KMS-11 (cell line): ENCODE measurements at regions not wholly inside any gene's neighbourhood (a gene's known extent, or its start where the extent isn't known, plus 50 kb on each side); places are given as distances from the start of the nearest gene placed in this dataset.

Experiments
- H2AFZ ChIP-seq: fragments of 200-600 bp; sonication (generic); 2 replicates; pipeline ENCODE4 v1.6.1; 2016; ENCODE audit warnings: antibody characterized with exemption, mixed run types, low read depth
- H3K27ac ChIP-seq: fragments of 200-600 bp; sonication (generic); 2 replicates; pipeline ENCODE4 v1.6.1; 2016; ENCODE audit warnings: mild to moderate bottlenecking, mixed run types
- H3K27me3 ChIP-seq: fragments of 200-600 bp; sonication (generic); 2 replicates; pipeline ENCODE4 v1.6.1; 2017; ENCODE audit warnings: mild to moderate bottlenecking, low read depth, mixed run types, moderate library complexity; ENCODE audit not compliant: insufficient read depth
- H3K36me3 ChIP-seq: fragments of 200-600 bp; sonication (generic); 2 replicates; pipeline ENCODE4 v1.6.1; 2017; ENCODE audit warnings: mild to moderate bottlenecking, mixed run types; ENCODE audit not compliant: insufficient read depth
- H3K4me1 ChIP-seq: fragments of 200-600 bp; sonication (generic); 2 replicates; pipeline ENCODE4 v1.6.1; 2016; ENCODE audit warnings: mild to moderate bottlenecking, low read depth, mixed run types; ENCODE audit not compliant: poor library complexity, severe bottlenecking
- H3K4me2 ChIP-seq: fragments of 200-600 bp; sonication (generic); 2 replicates; pipeline ENCODE4 v1.7.0; 2016; ENCODE audit warnings: mild to moderate bottlenecking, mixed run types
- H3K4me3 ChIP-seq: fragments of 200-600 bp; sonication (generic); IDR thresholded peaks from 2 replicates; pipeline ENCODE4 v1.6.1; 2017; ENCODE audit warnings: low read depth, low read length, mixed read lengths; ENCODE audit not compliant: insufficient read depth
- H3K79me2 ChIP-seq: fragments of 200-600 bp; sonication (generic); 2 replicates; pipeline ENCODE4 v1.6.1; 2016; ENCODE audit warnings: low read depth, mixed run types; ENCODE audit not compliant: insufficient read depth
- H3K9ac ChIP-seq: fragments of 200-600 bp; sonication (generic); 2 replicates; pipeline ENCODE4 v1.6.1; 2016; ENCODE audit warnings: mild to moderate bottlenecking, mixed run types
- H4K20me1 ChIP-seq: fragments of 200-600 bp; sonication (generic); 2 replicates; pipeline ENCODE4 v1.6.1; 2016; ENCODE audit warnings: mild to moderate bottlenecking, mixed run types; ENCODE audit not compliant: insufficient read depth
- TF ChIP-seq, protein P1 (sequence below): fragments of 200-600 bp; sonication (generic); conservative IDR thresholded peaks from 2 replicates; pipeline ENCODE4 v1.6.1; 2017; ENCODE audit warnings: low read depth, mild to moderate bottlenecking, antibody characterized with exemption, low read length, moderate library complexity, mixed read lengths

DNA sequence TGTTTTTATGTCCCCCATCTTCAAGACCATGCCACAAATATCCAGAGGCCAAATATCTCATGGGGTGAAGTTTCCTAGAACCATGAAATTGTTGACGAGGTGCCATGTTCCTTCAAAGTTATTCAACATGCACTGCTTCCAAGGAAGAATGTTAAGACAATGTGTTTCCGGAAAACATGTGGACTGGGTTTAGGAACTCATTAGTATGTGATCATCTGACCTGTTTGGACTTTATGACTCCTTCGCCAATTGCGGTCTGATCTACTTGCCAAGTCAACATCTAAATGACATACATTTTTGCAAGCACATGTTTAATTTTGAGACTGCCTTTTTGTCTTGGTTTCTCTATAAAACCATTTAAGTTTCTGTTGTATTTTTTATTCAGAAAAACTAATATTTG, 234.8 kb downstream of the MAF start:
- H4K20me1 ChIP-seq, result no peaks in the 10 kb centered on the region
- peaks cover 40% of the 10 kb centered on the region for H3K4me1 ChIP-seq
- H3K4me2 ChIP-seq, result no peak overlapping the region
- no peak overlapping the region for H3K4me3 ChIP-seq
- H3K36me3 ChIP-seq, result no peaks in the 10 kb centered on the region
- H3K9ac ChIP-seq, result no peak overlapping the region
- H3K27me3 ChIP-seq, result no peaks in the 10 kb centered on the region
- H3K79me2 ChIP-seq, result no peaks in the 10 kb centered on the region
- H2AFZ ChIP-seq, result no peak overlapping the region
- H3K27ac ChIP-seq, result no peak overlapping the region
- TF ChIP-seq, protein P1, sequence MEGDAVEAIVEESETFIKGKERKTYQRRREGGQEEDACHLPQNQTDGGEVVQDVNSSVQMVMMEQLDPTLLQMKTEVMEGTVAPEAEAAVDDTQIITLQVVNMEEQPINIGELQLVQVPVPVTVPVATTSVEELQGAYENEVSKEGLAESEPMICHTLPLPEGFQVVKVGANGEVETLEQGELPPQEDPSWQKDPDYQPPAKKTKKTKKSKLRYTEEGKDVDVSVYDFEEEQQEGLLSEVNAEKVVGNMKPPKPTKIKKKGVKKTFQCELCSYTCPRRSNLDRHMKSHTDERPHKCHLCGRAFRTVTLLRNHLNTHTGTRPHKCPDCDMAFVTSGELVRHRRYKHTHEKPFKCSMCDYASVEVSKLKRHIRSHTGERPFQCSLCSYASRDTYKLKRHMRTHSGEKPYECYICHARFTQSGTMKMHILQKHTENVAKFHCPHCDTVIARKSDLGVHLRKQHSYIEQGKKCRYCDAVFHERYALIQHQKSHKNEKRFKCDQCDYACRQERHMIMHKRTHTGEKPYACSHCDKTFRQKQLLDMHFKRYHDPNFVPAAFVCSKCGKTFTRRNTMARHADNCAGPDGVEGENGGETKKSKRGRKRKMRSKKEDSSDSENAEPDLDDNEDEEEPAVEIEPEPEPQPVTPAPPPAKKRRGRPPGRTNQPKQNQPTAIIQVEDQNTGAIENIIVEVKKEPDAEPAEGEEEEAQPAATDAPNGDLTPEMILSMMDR, result no peak

DNA sequence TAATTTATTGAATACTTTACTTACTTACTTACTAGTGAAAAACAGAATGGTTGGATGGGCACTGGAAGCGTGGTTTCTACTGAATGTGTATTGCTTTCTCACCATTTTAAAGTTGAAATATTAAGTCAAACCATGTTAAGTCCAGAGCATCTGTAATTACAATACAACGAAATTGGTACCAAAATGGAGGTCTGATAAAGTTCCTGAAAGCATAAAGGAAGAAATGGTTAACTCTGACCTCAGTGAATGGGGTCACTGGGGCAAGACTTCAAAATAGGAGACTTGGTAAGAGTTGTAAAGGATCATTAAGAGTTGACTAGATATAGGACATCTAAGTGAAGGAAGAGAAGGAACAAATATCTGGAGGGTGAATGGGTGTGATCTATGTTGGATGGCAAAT, 237.1 kb downstream of the MAF start:
- no peak overlapping the region for H3K27ac ChIP-seq
- H4K20me1 ChIP-seq, result no peaks in the 10 kb centered on the region

DNA sequence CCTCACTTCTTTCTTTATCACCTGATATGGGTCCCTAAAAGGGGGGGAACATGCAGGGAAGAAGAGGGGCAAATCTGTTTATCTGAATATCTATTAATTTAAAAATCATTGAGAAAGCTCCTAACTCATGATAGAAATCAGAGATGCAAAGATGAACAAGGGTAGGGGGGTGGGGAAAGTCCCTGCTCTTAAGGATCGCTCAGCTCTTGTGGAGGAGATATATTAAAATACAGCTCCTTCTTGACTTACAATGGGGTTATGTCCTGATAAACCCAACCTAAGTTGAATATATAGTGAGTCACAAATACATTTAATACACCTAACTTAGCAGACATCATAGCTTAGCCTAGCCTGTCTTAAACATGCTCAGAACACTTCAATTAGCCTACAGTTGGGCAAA, 237.5 kb downstream of the MAF start:
- Histone ChIP-seq H3K27me3 (no peaks in the 10 kb centered on the region), H2AFZ (no peak overlapping the region), H3K9ac (no peak overlapping the region), H3K79me2 (no peaks in the 10 kb centered on the region), H3K4me1 (peaks cover 40% of the 10 kb centered on the region), H3K4me3 (no peak overlapping the region), H3K36me3 (no peaks in the 10 kb centered on the region), H3K4me2 (peak overlapping the region; percentile 81), H3K27ac (peak overlapping the region; percentile 19; the same call in 1 of the 2 replicates), H4K20me1 (no peaks in the 10 kb centered on the region)
- TF ChIP-seq, protein P1, result no peak

More for the DNA sequence above, 237.1 kb downstream of the MAF start:
- Histone ChIP-seq H2AFZ (no peak overlapping the region), H3K4me1 (peaks cover 40% of the 10 kb centered on the region), H3K36me3 (no peaks in the 10 kb centered on the region), H3K27me3 (no peaks in the 10 kb centered on the region), H3K4me3 (no peak overlapping the region), H3K79me2 (no peaks in the 10 kb centered on the region), H3K9ac (no peak overlapping the region), H3K4me2 (peak overlapping the region; percentile 81; the same call in 1 of the 2 replicates)
- TF ChIP-seq, protein P1, result no peak

DNA sequence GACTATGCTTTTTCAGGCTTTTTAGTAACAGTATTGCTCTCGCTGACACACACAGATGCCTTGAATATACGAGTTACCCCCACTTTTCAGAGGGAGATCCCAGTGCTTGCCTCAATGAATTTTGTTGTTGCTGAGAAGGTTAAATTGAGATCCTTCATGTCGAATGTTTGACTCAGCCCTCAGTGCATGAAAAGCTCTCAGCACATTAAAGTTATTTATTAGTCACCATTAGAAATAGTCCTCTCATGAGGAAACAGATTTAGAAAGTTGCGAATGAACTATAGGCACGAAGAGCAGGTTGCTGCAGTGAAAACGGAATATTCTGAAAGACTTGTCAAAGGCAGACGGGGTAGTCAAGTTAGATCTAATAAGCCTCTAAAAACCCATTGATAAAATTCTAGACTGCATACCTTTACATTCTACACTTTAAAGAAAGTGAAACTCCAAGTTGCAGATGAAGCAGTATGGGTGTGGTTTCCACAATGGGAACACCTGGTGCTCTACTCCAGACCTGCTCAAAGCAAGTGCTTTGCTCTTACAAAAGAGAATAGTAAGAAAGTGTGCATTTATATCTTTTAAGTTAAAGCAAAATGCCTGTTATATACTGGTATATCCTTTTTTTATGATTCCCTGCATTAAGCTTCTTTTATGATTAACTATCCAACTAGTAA, 238.1 kb downstream of the MAF start:
- Histone ChIP-seq H3K4me3 (no peak overlapping the region), H3K27me3 (no peaks in the 10 kb centered on the region), H3K36me3 (no peaks in the 10 kb centered on the region), H3K27ac (peak overlapping the region; percentile 19; the same call in 1 of the 2 replicates), H3K4me1 (peaks cover 40% of the 10 kb centered on the region), H3K9ac (no peak overlapping the region), H2AFZ (0 out of 2 replicates have a peak overlapping the region, but pooled peaks have one; percentile 7), H3K79me2 (no peaks in the 10 kb centered on the region), H4K20me1 (no peaks in the 10 kb centered on the region), H3K4me2 (peak overlapping the region; percentile 81)
- TF ChIP-seq, protein P1, result no peak
